ENCODE measurements at regions not wholly inside any gene's neighbourhood (a gene's known extent, or its start where the extent isn't known, plus 50 kb on each side); places are given as distances from the start of the nearest gene placed in this dataset.

DNA sequence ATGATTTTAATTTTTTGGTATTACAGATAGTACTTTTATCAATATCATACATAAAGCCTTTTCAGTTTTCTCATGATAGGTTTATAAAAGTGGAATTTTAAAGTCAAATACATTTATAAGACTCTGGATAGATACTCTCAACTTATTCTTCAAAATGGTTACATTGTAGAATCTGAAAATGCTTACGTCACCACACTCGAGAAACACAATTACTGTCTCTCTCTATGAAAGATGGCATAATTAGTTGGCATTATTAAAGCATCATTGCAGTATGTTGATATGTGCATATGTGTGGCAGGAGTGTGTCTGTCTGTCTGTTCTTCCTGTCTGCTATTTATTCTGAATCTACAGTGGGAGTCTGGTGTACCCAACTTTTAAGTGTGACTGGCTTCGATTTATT lies 397.1 kb downstream of the SNAPC1 start:
- ChIA-PET POLR2A (no interaction called here), CTCF (ENCODE audit: low intra/inter-chr PET ratio) (no interaction called here)
- Histone ChIP-seq H3K4me3 (no peak overlapping the region), H3K27me3 (ENCODE audit: control insufficient read depth in 2 of 2, insufficient read depth in 2 of 2, low read length in 2 of 2) (no peaks in the 10 kb centered on the region), H3K36me3 (ENCODE audit: control insufficient read depth, insufficient read depth, low read length) (no peaks in the 10 kb centered on the region), H4K20me1 (replicated peaks; ENCODE audit: control insufficient read depth, insufficient read depth, low read length) (no peaks in the 10 kb centered on the region), H3K9me3 (replicated peaks; ENCODE audit: control insufficient read depth, insufficient read depth, low read depth, low read length) (no peaks in the 10 kb centered on the region), H3K4me1 (replicated peaks in 1 of 2; ENCODE audit: control insufficient read depth in 2 of 2, insufficient read depth in 2 of 2, low read length in 2 of 2) (no peaks in the 10 kb centered on the region), H3K9me1 (ENCODE audit: control insufficient read depth, insufficient read depth, low read length) (no peaks in the 10 kb centered on the region), H3K9ac (ENCODE audit: insufficient read depth in 1 of 2, low read depth in 2 of 2, low read length in 2 of 2) (no peak overlapping the region), H2AFZ (ENCODE audit: low read depth, low read length) (no peak overlapping the region), H3K4me2 (ENCODE audit: insufficient read depth, low read length) (no peak overlapping the region), H3K27ac (ENCODE audit: extremely low read depth, low read depth, low read length) (no peak overlapping the region), H3K79me2 (ENCODE audit: control insufficient read depth, insufficient read depth, low read length) (no peaks in the 10 kb centered on the region)
- FAIRE-seq = no peak
- in situ Hi-C loops (cut with MboI) = no loop called here
- 0% methylated on average over 3 of the region's 3 CpGs for WGBS (ENCODE audit: insufficient coverage, low coverage, missing lambda C conversion rate)
- ATAC-seq = no peak
- DNase-seq (ENCODE audit: extremely low read depth in 1 of 4, low spot score in 3 of 4) = no peak
- BruUV-seq (replicated peaks) = no TSS peak
- TF ChIP-seq HCFC1 (IDR thresholded peaks at IDR 0.05; ENCODE audit: low read depth, low read length) = no peak
- no peak for TF ChIP-seq NCOA4 (IDR thresholded peaks at IDR 0.05; ENCODE audit: partially characterized antibody)
- TF ChIP-seq, protein P1, sequence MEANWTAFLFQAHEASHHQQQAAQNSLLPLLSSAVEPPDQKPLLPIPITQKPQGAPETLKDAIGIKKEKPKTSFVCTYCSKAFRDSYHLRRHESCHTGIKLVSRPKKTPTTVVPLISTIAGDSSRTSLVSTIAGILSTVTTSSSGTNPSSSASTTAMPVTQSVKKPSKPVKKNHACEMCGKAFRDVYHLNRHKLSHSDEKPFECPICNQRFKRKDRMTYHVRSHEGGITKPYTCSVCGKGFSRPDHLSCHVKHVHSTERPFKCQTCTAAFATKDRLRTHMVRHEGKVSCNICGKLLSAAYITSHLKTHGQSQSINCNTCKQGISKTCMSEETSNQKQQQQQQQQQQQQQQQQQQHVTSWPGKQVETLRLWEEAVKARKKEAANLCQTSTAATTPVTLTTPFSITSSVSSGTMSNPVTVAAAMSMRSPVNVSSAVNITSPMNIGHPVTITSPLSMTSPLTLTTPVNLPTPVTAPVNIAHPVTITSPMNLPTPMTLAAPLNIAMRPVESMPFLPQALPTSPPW (CRISPR knock-in tag; IDR thresholded peaks at IDR 0.05) = no peak
- no peak for TF ChIP-seq JUND (IDR thresholded peaks at IDR 0.05; ENCODE audit: borderline replicate concordance, low read depth, low read length)
- TF ChIP-seq JUND (tag; IDR thresholded peaks at IDR 0.05; ENCODE audit: borderline replicate concordance, low read depth, low read length) = no peak
- no peak for TF ChIP-seq ZNF274 (IDR thresholded peaks at IDR 0.05; ENCODE audit: borderline replicate concordance, low read depth, low read length)
- no peak for TF ChIP-seq ZC3H8 (IDR thresholded peaks at IDR 0.05)
- TF ChIP-seq FOXA3 (CRISPR knock-in tag; conservative IDR thresholded peaks at IDR 0.05 in 1 of 2, IDR thresholded peaks at IDR 0.05 in 1 of 2) = no peak
- no peak for TF ChIP-seq ZBTB7A (IDR thresholded peaks at IDR 0.05; ENCODE audit: borderline replicate concordance, control insufficient read depth, low read depth, low read length)
- TF ChIP-seq, protein P2, sequence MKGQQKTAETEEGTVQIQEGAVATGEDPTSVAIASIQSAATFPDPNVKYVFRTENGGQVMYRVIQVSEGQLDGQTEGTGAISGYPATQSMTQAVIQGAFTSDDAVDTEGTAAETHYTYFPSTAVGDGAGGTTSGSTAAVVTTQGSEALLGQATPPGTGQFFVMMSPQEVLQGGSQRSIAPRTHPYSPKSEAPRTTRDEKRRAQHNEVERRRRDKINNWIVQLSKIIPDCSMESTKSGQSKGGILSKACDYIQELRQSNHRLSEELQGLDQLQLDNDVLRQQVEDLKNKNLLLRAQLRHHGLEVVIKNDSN (CRISPR knock-in tag; IDR thresholded peaks at IDR 0.05) = no peak
- TF ChIP-seq ZNF316 (IDR thresholded peaks at IDR 0.05) = no peak
- no peak for TF ChIP-seq RBFOX2 (IDR thresholded peaks at IDR 0.05; ENCODE audit: low read depth, low read length)
- TF ChIP-seq MCM2 (IDR thresholded peaks at IDR 0.05; ENCODE audit: low read depth) = no peak
- TF ChIP-seq, protein P3, sequence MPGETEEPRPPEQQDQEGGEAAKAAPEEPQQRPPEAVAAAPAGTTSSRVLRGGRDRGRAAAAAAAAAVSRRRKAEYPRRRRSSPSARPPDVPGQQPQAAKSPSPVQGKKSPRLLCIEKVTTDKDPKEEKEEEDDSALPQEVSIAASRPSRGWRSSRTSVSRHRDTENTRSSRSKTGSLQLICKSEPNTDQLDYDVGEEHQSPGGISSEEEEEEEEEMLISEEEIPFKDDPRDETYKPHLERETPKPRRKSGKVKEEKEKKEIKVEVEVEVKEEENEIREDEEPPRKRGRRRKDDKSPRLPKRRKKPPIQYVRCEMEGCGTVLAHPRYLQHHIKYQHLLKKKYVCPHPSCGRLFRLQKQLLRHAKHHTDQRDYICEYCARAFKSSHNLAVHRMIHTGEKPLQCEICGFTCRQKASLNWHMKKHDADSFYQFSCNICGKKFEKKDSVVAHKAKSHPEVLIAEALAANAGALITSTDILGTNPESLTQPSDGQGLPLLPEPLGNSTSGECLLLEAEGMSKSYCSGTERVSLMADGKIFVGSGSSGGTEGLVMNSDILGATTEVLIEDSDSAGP (CRISPR knock-in tag; IDR thresholded peaks at IDR 0.05) = no peak
- TF ChIP-seq GABPA (tag; conservative IDR thresholded peaks at IDR 0.05; ENCODE audit: low read depth) = no peak
- no peak for TF ChIP-seq BHLHE40 (IDR thresholded peaks at IDR 0.05; ENCODE audit: low read length)
- TF ChIP-seq KDM5B (IDR thresholded peaks at IDR 0.05; ENCODE audit: insufficient replicate concordance, low read depth, low read length) = no peak
- TF ChIP-seq ZNF124 (CRISPR knock-in tag; IDR thresholded peaks at IDR 0.05) = no peak
- TF ChIP-seq BRD9 (IDR thresholded peaks at IDR 0.05; ENCODE audit: low read depth, partially characterized antibody) = no peak
- no peak for TF ChIP-seq STAG1 (CRISPR knock-in tag; IDR thresholded peaks at IDR 0.05; ENCODE audit: borderline replicate concordance)
- no peak for TF ChIP-seq RFX1 (IDR thresholded peaks at IDR 0.05)
- intact Hi-C loops (cut with micrococcal nuclease) = no loop called here
